ENCODE measurements at regions not wholly inside any gene's neighbourhood (a gene's known extent, or its start where the extent isn't known, plus 50 kb on each side); places are given as distances from the start of the nearest gene placed in this dataset.

- DNase-seq = no peak
Observed at GRCh38 chr1:82707681-82708080, 906.9 kb downstream of the ADGRL2 start.

DNA sequence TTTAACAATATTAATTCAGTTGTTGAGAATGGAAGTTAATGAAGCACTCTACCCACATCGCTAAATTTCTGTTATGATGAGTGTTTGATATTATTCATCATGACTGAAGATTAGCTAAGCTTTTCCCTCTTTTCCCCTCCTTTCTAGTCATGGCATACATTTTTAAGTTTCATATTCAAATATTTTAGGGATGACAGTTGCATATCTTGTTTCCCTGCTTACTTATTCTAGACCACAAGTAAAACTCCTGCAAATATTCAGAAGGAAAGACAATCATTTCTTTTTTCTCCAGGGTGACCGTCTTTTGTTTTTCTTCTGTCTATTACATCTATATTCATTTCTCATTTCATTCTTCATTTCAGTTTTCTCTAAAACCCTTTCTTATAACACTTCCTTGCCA lies 906.0 kb downstream of the ADGRL2 start:
- no peak for DNase-seq

DNA sequence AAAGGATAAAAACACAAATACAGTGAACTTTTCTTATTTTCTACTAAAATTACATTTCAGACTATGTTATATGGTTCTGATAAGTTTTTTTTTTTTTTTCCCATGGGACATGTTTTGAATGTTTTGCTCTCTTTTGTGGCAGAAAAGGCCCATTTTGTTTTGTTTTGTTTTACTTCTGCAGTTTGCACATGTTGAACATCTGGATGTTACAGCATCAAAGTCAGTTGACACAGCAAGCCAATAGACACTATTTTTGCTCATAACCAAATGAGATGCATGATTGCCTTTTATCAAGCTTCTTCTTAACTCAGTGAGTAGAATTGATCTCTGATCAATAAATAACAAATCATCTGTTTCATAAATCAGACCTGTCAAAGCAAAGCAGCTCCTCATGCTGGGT lies 904.2 kb downstream of the ADGRL2 start:
- no peak for DNase-seq

DNA sequence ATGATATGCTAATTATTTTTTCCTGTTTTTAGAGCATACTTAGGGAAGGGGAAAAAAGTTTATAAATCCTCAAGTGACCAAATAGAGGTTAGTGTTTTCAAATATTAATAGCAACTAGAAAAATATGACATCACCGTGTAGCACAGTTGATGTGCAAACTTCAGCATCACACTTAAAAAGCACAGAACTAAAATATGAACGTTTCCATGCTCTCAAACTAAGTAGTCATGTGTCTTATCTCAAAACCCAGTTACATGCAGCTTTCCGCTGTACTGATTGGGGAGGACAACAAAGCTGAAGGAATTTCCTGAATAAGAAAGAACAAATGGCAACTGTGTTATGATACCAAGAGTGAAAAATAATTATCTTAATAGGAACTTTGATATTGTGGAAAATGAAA lies 903.7 kb downstream of the ADGRL2 start:
- DNase-seq = no peak

- no peak for DNase-seq
Observed at GRCh38 chr1:82703951-82704350, 903.2 kb downstream of the ADGRL2 start.

DNA sequence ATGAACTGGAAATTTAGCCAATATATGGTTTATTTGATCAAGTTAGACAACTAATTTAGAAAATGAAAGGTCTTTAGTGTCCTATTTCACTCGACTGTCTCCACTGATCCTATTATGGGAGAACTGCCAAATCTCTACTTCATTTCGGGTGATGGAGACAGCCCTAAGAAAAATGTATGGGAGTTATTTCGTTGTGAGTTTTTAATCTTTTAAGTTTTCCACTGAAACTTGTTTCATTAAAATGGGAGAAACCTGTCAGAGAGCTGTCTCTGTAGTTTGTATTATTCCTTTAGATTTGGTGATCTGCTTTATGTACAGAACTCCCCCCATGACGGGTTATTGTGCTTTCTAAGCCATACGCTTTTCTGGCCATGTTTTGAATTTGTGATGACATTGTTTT lies 899.7 kb downstream of the ADGRL2 start:
- DNase-seq = no peak

DNA sequence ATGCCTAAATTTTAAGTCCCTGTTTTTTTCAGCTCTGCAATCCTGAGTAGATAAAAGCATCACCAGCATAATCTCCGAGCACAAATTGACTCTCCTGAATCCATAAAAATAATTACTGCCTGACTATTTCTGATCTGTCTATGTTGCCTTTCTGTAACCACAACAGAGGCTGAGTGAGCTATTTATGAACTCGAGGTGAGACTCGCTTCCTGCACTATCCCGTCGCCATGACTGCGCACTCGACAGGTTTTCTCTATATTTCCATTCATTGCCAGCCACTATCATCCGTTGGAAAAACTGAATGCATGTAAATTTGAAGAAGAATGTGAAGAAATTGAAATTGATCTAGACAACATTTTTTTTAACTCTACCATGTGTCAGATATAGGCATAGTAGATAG lies 897.2 kb downstream of the ADGRL2 start:
- no peak for DNase-seq

- DNase-seq = no peak
Observed at GRCh38 chr1:82695443-82695842, 894.7 kb downstream of the ADGRL2 start.

DNA sequence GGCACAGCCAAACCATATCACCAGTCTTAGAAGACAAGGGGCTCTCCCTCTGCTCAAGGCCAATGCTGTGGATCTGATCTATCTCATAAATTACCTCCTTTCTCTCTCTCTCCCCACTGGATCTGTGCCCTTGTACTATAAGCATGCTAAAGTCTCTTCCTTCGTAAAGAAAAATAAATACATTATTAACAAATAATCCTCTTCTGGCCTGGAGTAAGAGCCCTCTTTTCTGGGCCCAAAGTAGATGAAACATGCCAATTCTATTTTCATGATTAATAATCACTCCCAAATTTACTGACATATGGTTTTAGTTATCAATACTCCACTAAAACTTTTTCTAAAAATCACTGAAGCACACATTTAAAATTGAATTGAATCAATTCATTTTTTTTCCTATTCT lies 889.7 kb downstream of the ADGRL2 start:
- no peak for DNase-seq

DNA sequence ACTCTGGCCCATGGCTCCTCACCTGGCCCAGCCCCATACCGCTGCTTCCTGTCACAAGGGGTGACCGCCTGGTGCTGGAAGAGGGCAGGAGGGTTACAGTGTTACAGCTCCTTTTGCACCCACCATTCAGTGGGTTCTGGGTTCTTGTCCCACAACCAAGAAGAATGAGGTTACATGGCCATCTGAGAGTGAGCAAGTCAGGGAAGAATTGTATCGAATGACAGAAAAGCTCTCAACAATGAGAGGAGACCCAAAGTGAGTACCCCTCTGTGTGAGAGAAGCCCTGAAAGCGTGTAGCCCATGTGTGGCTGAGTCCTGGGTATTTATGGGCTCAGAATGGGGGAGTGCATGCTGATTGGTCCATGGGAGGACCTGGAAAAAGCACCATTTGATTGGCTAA lies 888.5 kb downstream of the ADGRL2 start:
- DNase-seq = no peak

DNA sequence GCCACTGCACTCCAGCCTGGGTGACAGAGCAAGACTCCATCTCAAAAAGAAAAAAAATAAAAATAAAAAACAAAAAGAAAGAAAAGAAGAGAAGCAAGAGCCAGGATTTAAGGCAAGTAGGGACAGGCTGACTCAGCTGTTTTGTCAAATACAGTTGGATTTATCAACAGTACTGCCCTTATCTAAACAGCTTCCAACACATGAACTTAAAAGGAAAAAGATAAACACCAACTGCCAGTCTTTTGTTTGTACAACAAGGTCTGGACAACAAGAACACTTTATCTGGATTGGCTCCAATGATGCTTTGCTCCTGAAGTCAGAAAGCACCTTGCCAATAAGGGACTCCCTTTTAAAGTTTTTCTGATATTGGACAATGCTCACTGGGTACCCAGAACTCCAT lies 886.0 kb downstream of the ADGRL2 start:
- no peak for DNase-seq

DNA sequence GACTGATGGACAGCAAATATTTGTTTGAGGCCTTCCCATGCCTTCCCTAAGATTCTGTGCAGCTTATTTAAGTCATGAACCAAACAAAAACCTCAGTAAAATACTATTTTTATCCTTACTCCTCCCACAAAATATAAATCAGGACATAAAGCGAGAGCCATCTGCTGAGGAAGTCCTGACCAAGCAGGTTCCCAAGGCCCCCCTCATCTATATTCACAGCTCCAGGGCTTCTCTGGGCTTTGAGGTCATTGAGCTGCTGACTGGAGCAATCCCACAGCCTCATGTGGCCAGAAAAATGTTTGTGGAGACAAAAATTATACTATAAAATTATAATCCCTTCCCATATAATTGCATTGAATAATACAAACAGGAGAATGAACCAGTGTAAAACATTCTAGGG lies 846.2 kb downstream of the ADGRL2 start:
- no peak for DNase-seq

DNA sequence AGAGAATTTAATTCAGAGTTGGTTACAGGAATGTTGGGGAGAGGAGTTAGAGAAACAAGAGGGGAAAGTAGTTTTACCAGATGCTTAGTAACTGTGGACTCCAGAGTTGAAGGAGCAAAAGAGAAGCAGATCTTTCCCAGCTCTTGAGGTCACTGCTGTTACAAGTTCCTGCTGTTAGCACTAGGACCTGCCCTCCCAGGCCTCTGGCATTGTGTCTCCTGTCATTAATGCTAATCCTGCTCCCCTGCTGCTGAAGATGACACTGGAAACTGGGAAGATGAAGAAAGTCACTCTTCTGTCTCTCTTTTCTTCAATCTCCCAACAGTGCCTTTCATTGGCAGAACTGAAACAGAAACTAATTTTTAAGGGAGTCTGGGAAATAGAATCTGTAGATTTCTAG lies 845.6 kb downstream of the ADGRL2 start:
- DNase-seq = no peak

DNA sequence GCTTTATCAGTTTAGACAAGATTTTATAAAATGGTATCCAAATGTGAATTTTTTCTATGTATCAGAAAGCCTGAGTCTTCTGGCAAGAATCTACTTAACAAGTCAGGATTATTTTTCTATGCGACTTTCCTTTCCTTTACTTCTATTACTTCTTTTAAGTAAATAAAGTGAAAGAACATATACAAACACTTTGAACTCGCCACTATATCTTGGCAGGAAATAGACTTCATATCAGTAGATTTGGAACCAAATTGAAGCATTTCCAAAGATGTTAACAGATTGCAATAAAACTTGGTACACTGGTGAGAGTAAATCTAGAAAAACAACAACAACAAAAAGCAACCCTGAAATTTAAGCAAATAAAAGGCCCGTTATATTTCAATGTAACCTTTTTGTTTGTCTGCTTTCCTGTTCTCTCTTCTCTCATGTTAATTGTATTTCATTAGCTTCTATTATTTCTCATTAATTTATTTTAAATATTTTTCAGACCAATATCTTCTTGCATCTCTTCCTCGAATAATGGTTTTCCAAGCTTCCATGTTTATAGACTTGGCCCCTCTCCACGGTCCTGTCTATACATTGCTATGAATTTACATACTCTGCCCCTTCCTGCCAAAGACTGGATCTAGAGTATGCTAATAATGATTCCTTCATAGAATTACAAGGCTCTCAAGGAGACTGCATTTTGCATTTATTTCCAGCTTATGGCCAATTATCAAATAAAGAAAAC lies 843.6 kb downstream of the ADGRL2 start:
- DNase-seq = no peak

- no peak for DNase-seq
Observed at GRCh38 chr1:82640352-82640751, 839.6 kb downstream of the ADGRL2 start.

DNA sequence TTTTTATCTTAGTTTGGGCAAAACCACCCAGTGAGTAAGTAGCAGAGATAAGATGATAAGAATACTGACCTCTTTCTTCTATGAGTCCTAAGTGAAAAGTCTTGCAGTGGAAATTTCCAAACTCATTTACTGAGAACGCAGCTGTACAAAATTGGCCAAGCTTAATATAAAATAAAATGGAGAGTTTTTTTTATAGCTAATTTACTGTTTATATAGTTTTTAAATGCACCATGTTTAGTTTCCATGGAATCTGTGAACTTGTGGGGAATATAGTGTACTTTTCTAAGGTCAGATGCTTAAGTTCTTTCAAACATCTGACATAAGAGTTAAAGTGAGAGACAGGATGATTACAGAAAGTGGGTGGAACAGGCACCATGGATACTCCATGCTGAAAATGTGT lies 833.5 kb downstream of the ADGRL2 start:
- DNase-seq = no peak

DNA sequence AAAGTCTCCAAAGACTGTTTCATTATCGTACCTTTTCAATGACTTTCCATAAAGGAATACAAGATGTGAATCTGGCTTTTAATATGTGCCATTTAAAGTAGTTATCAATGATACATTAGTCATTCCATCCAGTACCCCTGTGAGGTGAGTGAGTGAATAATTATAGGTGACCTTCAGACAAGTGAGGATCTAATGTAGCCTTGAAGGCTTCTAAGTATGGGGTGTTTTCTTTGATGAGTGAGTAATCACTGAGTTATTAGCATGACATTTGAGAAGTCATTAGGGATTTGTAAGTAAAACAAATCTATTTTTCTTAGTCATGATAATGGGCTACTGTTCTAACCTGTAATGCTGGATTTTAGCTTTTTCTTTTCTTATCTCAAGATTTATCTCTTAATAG lies 831.4 kb downstream of the ADGRL2 start:
- no peak for DNase-seq

- no peak for DNase-seq
Observed at GRCh38 chr1:82628887-82629286, 828.2 kb downstream of the ADGRL2 start.

GRCh38 chr1:82625537-82625936 lies 824.8 kb downstream of the ADGRL2 start:
- no peak for DNase-seq

DNA sequence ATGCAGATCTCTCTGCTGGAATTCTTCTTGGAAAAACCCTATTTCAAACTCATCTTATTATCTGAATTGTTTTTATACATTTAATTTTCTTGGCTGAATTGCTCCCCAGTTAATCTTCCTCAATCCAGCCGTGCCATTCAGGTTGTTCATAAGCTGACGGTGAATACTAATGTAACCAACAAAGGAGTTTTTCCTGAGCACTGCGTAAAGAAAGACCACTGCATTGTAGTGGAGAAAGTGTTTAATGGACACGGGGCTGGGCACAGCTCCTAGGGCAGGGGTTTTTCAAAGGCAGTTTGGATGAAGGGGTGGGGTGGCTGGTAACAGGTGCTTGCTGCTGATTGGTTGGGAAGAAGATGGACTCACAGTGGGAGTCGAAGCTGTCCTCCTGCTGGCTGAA lies 820.3 kb downstream of the ADGRL2 start:
- DNase-seq = no peak

DNA sequence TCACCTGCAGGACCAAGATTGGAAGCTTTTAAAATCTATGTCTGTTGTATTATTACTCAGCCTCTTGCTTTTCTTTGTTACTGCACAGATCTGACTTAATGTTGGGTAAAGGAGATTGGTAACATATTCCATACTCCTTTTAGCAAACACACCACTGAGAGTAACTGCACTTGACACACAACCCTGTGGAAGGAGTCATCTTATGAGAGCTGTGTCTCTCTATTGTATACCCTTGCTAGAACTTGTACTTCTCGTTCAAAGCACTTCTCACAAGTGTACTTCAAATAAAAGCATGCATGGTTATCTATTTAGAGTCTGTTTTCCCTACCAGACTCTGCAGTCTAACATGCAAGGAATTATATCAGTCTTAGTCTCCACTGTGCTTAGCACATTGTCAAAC lies 813.4 kb downstream of the ADGRL2 start:
- DNase-seq = no peak

DNA sequence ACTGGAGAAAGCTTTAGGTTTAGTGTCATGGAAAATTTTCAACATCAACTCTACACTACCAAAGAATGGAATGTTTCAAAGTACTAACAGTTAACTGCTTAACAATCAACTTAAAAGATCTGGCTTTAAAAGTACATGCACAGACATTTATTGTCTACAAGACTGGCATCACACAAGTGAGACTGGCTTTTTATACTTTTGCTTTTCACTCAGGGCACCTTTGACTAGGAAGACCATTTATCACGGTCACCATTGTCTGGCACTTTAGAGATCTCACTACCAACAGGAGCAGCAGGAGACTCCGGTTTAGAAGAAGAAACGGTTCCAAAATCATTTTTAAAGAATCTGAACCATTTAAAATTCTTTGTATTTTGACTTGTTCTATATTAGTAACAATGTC lies 812.3 kb downstream of the ADGRL2 start:
- no peak for DNase-seq

DNA sequence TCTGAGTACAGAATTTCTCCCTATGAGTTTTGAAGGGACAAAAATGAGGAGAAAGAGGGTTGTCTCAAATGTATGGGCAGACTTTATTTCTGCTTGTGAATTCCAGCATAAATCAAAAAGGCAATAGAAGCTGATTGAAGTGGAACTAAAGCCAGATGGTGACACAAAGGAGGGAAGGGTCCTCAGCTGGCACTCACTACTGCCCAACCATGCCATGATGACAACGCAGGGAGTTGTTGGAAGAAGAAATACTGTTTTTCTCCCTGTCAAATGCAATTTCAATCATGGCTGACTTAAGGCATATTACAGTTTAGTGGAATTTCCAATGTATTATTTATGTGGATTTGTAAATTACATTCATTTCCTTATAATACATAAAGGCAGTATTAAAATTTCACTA lies 805.8 kb downstream of the ADGRL2 start:
- DNase-seq = no peak

GRCh38 chr1:82604524-82604923 lies 803.8 kb downstream of the ADGRL2 start:
- no peak for DNase-seq

DNA sequence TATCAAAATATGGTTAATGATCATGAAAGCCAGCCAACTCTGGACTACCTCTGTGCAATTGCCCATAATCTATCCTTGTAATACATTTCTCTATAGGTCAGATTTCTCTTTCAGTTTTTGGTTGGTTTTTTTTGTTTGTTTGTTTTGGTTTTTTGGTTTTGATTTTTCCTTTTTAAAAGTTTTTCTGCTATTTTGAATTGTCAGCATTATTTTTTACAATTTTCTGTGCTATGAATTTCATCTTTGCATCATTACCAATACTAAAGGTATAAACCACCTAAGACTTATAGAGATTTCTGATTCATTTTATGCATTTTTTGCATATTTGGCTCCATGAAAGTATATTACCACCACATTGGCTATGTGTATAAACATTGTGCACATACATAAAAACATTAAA lies 799.6 kb downstream of the ADGRL2 start:
- DNase-seq = no peak

GRCh38 chr1:82598812-82599211 lies 798.1 kb downstream of the ADGRL2 start:
- no peak for DNase-seq
